GM12892 (cell line): ENCODE measurements at regions not wholly inside any gene's neighbourhood (a gene's known extent, or its start where the extent isn't known, plus 50 kb on each side); places are given as distances from the start of the nearest gene placed in this dataset.

ENCODE experiments used
- DNase-seq: peaks from one replicate; pipeline ENCODE4 v3.0.0; 2011; ENCODE audit not compliant: insufficient read length
- FAIRE-seq: peaks from 2 replicates; lab custom pipeline; 2011; peaks lifted over from hg19 to GRCh38; lab: Jason Lieb, UNC
- POLR2A ChIP-seq: IDR thresholded peaks from 2 replicates; pipeline ENCODE4 v1.6.1; 2011; ENCODE audit warnings: low read depth, low read length, control low read depth
- POLR2AphosphoS5 ChIP-seq: IDR thresholded peaks from 2 replicates; pipeline ENCODE4 v1.6.1; 2011; ENCODE audit warnings: low read depth, low read length, control low read depth
- TAF1 ChIP-seq: IDR thresholded peaks from 2 replicates; pipeline ENCODE4 v1.6.1; 2011; ENCODE audit warnings: low read depth, mild to moderate bottlenecking, control low read depth, low read length, borderline replicate concordance

DNA sequence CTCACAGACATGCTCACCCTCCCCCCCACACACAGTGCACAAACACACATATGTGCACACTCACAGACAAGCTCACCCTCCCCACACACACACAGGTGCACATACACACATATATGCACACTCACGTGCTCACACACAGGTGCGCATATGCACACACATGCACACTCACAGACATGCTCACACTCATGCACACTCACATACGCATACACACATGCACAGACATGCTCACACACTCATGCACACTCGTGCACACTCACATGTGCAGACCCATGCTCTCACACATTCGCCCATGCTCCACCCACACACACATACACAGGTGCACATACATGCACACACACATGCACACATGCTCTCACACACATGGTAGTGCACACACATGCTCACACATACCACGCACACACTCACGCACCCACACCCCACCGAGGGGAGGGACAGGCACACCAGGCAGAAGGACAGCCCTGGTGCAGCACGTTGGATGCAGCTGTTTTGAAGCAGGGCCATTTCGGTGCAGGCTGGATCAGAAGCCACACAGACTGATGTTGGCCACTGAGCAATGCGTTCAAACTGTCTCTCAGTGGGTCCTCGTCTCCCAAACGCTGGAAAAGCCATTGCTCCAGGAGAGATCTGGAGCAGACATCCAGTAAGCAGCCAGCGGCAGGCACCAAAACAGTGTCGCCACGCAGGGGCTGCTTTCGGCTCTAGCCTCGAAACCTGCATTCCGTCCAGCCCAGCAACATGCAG is 86.2 kb upstream of the ZNF469 start:
- FAIRE-seq = no peak
- TF ChIP-seq TAF1 (no peak), POLR2A (no peak), POLR2AphosphoS5 (no peak)
- DNase-seq = no peak

DNA sequence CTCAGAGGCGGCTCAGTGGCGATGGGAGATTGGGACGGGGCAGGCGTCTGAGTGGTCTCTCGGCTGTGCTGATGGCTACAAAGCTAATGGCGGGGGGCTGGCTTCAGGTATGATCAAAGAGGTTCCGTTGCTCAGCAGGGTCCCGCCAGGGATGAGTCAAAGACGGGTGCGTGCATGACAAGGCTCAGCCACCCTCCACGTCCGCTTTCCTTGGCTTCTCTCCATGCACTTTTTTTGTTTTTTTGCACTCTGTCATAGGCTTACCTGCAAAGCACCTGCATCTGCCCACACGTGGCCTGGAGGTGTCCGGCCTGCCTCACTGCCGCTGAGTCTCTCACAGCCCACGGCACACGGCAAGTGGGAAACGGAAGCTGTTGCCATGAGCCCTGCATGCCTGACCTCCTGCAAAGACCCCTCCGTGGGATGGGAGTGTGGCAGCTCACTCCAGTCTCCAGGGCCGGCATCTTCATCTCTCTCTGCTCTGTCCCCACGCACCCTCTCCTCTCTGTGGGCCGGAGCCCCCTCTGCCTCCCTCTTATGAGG is 85.5 kb upstream of the ZNF469 start:
- DNase-seq = no peak
- TF ChIP-seq POLR2A (no peak), TAF1 (no peak), POLR2AphosphoS5 (no peak)
- FAIRE-seq = no peak

DNA sequence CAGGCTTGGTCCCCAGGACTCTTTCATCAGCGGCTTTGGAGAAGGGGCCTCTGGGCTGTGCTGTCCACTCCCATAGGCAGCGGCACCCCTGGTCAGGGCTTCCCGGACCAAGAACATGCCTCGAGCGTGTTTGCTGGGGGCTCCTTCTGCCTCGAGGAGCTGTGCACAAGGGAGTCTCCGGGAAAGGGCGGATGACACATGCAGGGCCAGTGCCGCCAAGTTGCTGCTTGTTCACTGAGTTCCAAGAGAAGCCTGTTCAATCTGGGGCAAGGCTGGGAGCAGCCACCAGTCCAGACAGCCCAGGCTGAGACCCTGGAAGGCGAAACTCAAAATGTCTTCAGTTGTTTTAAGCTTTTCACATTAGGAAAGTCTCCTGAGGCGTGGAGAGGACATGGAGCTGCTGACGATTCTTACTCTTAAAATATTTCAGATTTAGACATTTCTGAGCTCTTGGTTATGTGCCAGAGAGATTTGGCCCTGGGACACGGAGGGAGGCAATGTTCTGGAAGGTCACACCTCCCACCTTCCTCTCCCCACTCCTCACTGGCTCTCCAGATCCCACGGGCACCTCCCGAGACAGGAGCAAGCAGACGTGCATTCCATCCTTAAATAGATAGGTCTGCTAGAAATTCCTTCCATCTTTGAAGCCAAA is 84.5 kb upstream of the ZNF469 start:
- FAIRE-seq (no peak), DNase-seq (no peak)
- TF ChIP-seq POLR2AphosphoS5 (no peak), TAF1 (no peak), POLR2A (no peak)

DNA sequence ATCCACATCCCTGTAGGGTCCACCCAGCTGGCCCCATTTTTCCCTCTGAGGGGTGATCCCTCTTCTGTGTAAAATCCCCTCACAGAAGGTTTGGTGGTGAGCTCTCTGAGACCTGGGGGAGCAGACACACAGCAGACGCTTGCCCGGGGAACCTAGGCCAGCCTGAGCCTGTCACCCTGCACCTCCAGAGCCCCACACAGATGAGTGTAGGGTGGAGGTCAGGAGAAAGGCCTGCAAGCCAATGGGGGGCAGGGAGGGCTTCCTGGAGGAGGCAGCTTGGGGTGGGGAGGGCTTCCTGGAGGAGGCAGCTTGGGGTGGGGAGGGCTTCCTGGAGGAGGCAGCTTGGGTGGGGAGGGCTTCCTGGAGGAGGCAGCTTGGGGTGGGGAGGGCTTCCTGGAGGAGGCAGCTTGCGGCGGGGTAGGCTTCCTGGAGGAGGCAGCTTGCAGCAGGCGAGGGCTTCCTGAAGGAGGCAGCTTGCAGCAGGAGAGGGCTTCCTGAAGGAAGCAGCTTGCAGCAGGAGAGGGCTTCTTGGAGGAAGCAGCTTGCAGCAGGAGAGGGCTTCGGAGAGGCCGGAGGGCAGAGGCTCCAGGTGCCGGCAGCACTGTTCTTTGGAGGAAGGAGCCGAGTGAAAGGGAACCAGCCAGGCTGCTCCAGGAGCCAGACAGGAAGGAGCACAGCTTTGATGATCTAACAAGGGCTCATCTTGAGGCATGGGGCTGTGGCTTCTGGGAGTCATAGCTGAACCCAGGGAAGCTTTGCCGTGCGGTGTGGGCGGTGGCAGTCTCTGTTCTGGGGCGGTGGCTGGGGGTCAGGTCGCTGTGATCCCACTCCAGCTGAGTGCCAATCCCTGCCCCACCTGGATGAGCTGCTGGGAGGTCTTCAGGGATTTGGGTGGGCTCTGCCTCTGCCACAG is 83.7 kb upstream of the ZNF469 start:
- FAIRE-seq = no peak
- no peak for DNase-seq
- TF ChIP-seq TAF1 (no peak), POLR2A (no peak), POLR2AphosphoS5 (no peak)

DNA sequence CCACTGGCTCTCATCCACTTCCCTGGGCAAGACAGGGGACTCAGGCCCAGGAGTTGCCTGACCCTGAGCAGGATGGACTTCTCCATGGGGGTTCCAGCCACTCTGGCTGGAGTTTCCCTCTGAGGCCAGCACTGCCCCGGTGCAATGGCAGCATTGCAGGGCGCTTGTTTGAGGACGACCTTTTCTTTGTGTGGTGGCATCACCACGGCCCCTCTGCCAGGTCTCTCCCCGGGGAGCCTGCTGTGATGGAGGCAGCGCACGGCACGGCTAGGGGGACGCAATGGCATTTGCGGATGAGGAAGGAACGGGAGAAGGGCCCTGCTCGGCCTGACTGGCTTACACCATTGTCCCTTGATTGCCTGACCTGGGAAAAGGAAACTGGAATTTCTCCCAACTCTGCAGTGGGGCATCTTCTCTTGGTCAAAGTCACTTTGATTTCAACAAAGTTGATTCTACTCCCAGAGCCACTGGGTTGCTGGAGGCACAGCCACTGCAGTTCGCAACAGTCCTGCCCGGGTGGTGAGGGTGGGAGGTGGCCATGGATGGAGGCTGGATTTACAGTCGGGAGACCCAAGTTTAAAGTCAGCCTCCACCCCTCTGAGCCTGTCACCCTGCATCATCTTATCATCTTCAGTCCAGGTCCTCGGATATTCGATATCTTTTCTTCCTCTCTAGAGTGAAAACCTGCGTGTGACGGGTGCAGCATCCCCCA is 82.9 kb upstream of the ZNF469 start:
- TF ChIP-seq POLR2AphosphoS5 (no peak), POLR2A (no peak), TAF1 (no peak)
- FAIRE-seq (no peak), DNase-seq (no peak)

DNA sequence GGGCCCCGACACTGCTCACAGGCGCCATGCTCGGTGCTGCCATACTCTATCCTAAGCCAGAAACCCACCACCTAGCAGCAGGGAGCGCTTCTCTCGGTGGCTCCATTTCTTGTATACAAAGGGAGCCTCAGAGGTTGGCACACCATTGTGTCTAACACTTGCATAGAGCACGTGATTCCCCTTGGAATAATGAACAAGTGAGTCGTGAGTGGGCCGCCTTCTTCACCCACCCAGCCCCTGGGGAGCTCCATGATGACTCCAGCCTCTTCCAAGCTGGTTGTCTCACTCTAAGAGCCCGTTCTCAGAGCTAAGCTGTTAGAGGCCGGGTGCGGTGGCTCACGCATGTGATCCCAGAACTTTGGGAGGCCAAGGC is 82.3 kb upstream of the ZNF469 start:
- FAIRE-seq = no peak
- TF ChIP-seq TAF1 = no peak
- TF ChIP-seq POLR2A = no peak
- TF ChIP-seq POLR2AphosphoS5 = no peak
- DNase-seq = no peak

DNA sequence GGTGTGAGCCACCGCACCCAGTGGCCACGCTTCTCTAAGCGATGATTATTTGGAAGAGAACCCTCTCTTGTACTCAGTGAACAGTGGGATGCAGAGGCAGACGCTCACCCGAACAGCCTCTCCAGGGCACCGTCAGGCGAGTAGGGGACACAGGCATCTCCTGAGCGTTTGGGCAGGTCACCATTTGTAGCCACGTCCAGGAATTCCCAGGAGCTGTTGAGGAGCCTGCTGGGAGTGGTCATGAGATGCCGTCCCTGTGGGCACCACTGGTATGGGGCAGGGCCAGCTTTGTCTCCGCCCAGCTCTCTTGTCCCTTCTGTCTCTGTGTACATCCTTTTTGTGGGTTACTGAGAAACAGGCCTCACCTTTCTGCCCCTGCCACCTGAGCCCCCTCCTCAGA is 81.3 kb upstream of the ZNF469 start:
- FAIRE-seq (no peak), DNase-seq (no peak)
- TF ChIP-seq TAF1 (no peak), POLR2AphosphoS5 (no peak), POLR2A (no peak)

DNA sequence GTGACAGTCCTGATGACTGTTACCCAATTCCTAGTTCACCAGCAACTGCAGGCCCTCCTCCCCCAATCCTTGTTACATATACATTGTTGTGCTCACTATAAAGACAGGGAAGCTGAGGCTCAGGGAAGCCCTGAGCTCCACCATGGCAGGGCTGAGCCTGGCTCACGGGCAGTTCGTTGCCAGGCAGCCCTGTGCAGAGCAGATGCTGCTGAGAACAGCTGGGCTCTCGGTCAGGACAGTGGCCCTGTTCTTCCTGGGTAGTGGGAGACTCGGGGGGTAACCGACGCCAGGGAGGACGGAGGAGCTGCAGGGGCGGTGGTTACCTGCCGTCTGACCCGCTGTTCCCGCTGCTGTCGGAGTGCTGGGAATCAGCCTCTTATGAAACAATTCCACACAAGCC is 80.9 kb upstream of the ZNF469 start:
- DNase-seq (no peak), FAIRE-seq (no peak)
- TF ChIP-seq POLR2A (no peak), TAF1 (no peak), POLR2AphosphoS5 (no peak)

DNA sequence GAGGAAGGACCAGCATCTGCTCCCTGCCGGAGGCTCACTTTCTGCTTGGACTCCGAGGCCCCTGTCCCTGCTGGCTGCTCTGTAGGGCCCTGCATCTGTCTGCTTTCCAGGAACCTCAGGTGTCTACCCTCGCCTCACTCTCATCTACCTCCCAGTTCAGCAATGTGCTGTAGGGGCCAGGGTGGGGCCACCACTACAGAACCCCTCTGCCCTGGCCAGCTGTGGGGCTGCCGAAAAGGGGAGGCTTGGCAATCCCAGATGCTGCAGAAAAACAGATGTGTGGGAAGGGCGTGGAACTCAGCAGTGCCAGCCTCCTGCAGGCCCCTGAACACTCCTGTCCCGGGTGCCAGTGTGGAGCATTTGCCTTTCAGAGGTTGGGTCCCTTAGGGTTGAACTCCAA is 80.1 kb upstream of the ZNF469 start:
- DNase-seq = no peak
- no peak for TF ChIP-seq POLR2AphosphoS5
- no peak for TF ChIP-seq POLR2A
- TF ChIP-seq TAF1 = no peak
- FAIRE-seq = no peak

DNA sequence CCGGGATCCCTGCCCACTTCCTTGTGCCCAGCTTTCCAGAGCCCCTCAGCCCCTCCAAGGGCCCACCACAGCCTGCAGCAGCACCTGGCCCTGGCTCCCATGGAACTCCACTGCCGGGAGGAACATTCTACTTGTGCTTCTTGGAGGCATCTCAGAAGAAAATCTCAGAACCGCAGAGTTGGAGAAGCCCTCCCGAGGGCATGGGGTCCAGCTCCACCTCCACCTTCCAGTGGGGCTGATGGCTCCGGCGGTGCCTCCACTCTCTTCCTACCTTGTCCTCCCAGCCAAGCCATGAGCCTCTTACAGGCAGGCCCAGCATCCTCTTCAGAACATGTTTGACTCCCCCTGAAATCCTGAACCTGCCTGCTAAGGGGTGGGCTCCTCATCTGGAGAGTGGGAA is 79.4 kb upstream of the ZNF469 start:
- TF ChIP-seq TAF1 (no peak), POLR2AphosphoS5 (no peak), POLR2A (no peak)
- DNase-seq (no peak), FAIRE-seq (no peak)
